ENCODE measurements at regions not wholly inside any gene's neighbourhood (a gene's known extent, or its start where the extent isn't known, plus 50 kb on each side); places are given as distances from the start of the nearest gene placed in this dataset.

DNA sequence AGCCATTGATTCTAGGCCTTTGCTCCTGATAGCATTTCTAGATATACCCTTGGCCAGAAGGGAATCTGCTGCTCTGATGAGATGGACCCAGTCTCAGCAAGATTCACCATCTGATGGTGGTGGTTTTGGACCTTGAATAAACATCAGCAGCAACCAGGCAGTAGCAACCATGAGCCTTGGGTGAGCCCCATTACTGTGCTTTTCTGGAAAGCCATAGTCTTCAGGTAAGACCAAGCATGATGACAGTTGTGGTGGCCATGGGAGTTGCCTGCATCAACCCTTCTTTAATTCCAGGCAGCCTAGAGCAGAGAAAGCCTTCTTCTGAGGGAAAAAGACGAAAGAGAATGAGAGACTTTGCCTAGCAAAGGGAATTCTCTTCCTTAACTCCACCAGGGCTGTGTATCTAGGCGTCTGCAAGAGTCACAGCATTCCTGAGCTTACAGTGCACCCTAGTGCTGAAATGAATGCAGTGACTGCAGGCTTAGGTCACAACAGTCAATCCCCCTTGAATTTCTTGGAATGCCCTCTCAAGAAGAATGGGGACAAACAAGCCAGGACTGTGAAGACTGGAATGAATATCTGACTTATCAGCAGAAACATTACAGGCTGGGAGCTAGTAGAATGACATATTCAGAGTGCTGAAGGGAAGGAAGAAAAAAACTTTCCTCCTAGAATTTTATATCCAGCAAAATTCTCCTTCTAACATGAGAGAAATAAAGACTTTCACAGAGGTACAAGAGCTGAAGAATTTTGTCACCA, 942.4 kb upstream of the PCDH20 start:
- Histone ChIP-seq H3K9me3 (ENCODE audit: low read depth, low read length) (no peaks in the 10 kb centered on the region), H3K36me3 (ENCODE audit: insufficient read depth, low read length) (no peaks in the 10 kb centered on the region), H3K4me2 (ENCODE audit: insufficient read depth, low read length) (no peak overlapping the region), H3K27ac (ENCODE audit: low read depth, low read length) (no peak overlapping the region), H3K4me3 (ENCODE audit: insufficient read depth, low read length) (no peak overlapping the region), H2AFZ (ENCODE audit: low read length) (no peak overlapping the region), H3K4me1 (ENCODE audit: insufficient read depth, low read length) (no peaks in the 10 kb centered on the region), H3K27me3 (ENCODE audit: insufficient read depth, low read length) (no peaks in the 10 kb centered on the region), H4K20me1 (ENCODE audit: insufficient read depth, low read length) (no peaks in the 10 kb centered on the region), H3K79me2 (ENCODE audit: insufficient read depth, low read length) (no peaks in the 10 kb centered on the region)
- no peak for DNase-seq (ENCODE audit: insufficient read length, low spot score, missing footprints)
- no peak for TF ChIP-seq CTCF (IDR thresholded peaks at IDR 0.05; ENCODE audit: extremely low read depth, low read depth, low read length)

DNA sequence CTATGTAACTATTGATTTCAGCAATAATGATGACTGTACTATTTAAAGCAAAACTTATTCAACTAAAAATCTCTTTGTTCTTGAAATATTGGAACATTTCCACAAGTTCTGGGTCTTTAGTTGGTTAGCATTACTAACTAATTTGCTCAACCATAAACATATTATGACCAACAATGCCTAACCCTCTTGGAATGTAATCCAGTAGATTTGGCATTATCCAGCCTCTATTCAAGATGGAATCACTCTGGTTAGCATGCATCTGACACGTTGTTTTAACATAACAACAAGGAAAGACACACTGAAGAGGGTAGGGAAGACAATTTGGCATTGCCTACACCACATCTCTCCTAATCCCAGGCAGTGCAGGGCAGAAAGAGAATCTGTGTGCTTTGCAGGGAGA, 941.3 kb upstream of the PCDH20 start:
- Histone ChIP-seq H3K27me3 (ENCODE audit: insufficient read depth, low read length) (no peaks in the 10 kb centered on the region), H3K79me2 (ENCODE audit: insufficient read depth, low read length) (no peaks in the 10 kb centered on the region), H3K4me2 (ENCODE audit: insufficient read depth, low read length) (no peak overlapping the region), H4K20me1 (ENCODE audit: insufficient read depth, low read length) (no peaks in the 10 kb centered on the region), H3K9me3 (ENCODE audit: low read depth, low read length) (no peaks in the 10 kb centered on the region), H3K4me1 (ENCODE audit: insufficient read depth, low read length) (no peaks in the 10 kb centered on the region), H3K27ac (ENCODE audit: low read depth, low read length) (no peak overlapping the region), H3K36me3 (ENCODE audit: insufficient read depth, low read length) (no peaks in the 10 kb centered on the region), H3K4me3 (ENCODE audit: insufficient read depth, low read length) (no peak overlapping the region), H2AFZ (ENCODE audit: low read length) (no peak overlapping the region)
- no peak for DNase-seq (ENCODE audit: insufficient read length, low spot score, missing footprints)
- TF ChIP-seq CTCF (IDR thresholded peaks at IDR 0.05; ENCODE audit: extremely low read depth, low read depth, low read length), result no peak

DNA sequence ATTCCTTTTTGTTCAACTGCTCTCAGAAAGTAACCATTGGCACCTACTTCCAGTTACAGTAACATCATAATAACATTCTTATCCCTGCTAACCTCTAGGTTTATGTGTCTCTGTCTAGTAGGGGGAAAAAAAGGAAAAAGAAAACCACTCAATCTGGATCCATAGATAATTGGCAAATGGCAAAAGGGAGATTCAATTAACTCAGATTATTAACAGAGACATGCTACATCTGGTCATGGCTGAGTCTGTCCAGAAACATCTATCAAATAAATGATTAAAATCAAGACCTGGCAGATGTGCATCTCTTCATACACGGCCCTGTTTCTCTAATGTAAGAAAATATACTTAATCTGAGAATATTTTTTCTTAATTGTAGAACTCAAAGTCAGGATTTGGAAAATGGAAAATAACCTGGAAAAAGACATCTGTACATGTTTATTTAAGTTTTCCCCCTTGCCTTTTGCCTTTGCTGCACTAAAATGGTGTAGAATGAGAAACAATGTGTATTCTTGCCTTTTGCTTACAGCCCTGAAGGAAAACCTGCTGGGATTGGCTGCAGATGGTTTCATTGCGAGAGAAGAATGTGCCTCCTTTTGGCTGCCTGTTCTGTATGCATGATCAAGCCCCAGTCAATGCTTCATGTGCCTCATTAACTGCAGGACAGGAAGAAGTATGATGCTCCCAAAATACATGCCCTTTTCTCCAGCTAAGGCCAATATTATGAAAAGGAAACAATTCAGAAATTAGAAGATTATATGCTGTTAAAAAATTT, 921.6 kb upstream of the PCDH20 start:
- H3K4me2 ChIP-seq (ENCODE audit: insufficient read depth, low read length), result no peak overlapping the region
- H3K79me2 ChIP-seq (ENCODE audit: insufficient read depth, low read length), result no peaks in the 10 kb centered on the region
- H3K27me3 ChIP-seq (ENCODE audit: insufficient read depth, low read length), result no peaks in the 10 kb centered on the region
- no peak for DNase-seq (ENCODE audit: insufficient read length, low spot score, missing footprints)
- no peaks in the 10 kb centered on the region for H4K20me1 ChIP-seq (ENCODE audit: insufficient read depth, low read length)
- no peak for TF ChIP-seq CTCF (IDR thresholded peaks at IDR 0.05; ENCODE audit: extremely low read depth, low read depth, low read length)
- H3K4me3 ChIP-seq (ENCODE audit: insufficient read depth, low read length), result no peak overlapping the region
- H3K36me3 ChIP-seq (ENCODE audit: insufficient read depth, low read length), result no peaks in the 10 kb centered on the region
- H3K27ac ChIP-seq (ENCODE audit: low read depth, low read length), result no peak overlapping the region
- no peak overlapping the region for H2AFZ ChIP-seq (ENCODE audit: low read length)
- no peaks in the 10 kb centered on the region for H3K9me3 ChIP-seq (ENCODE audit: low read depth, low read length)
- H3K4me1 ChIP-seq (ENCODE audit: insufficient read depth, low read length), result no peaks in the 10 kb centered on the region

- Histone ChIP-seq H3K4me2 (ENCODE audit: insufficient read depth, low read length) (no peak overlapping the region), H4K20me1 (ENCODE audit: insufficient read depth, low read length) (no peaks in the 10 kb centered on the region), H3K4me3 (ENCODE audit: insufficient read depth, low read length) (no peak overlapping the region), H3K27me3 (ENCODE audit: insufficient read depth, low read length) (no peaks in the 10 kb centered on the region), H3K27ac (ENCODE audit: low read depth, low read length) (no peak overlapping the region), H3K9me3 (ENCODE audit: low read depth, low read length) (no peaks in the 10 kb centered on the region), H3K4me1 (ENCODE audit: insufficient read depth, low read length) (no peaks in the 10 kb centered on the region), H2AFZ (ENCODE audit: low read length) (no peak overlapping the region), H3K79me2 (ENCODE audit: insufficient read depth, low read length) (no peaks in the 10 kb centered on the region), H3K36me3 (ENCODE audit: insufficient read depth, low read length) (no peaks in the 10 kb centered on the region)
- DNase-seq (ENCODE audit: insufficient read length, low spot score, missing footprints), result no peak
- no peak for TF ChIP-seq CTCF (IDR thresholded peaks at IDR 0.05; ENCODE audit: extremely low read depth, low read depth, low read length)
Observed at GRCh38 chr13:62336507-62336906, 920.9 kb upstream of the PCDH20 start.

Measured in osteoblast (primary cell).